ENCODE measurements at regions not wholly inside any gene's neighbourhood (a gene's known extent, or its start where the extent isn't known, plus 50 kb on each side); places are given as distances from the start of the nearest gene placed in this dataset.
"Not testable (repeated sequence)": the region's sequence is repeated elsewhere in the genome, so short reads cannot be mapped to it uniquely, and the experiment has no call there.

- DNase-seq = no peak
Measured at GRCh38 chr16:8109510-8110369, 480.6 kb downstream of the TMEM114 start.

- DNase-seq = no peak
Measured at GRCh38 chr16:8108991-8109509, 481.3 kb downstream of the TMEM114 start.

- no peak for DNase-seq
Measured at GRCh38 chr16:8107296-8107695, 483.0 kb downstream of the TMEM114 start.

- DNase-seq = no peak
Measured at GRCh38 chr16:8103649-8104289, 486.5 kb downstream of the TMEM114 start.

GRCh38 chr16:8099586-8099985, 490.7 kb downstream of the TMEM114 start:
- no peak for DNase-seq

- DNase-seq = no peak
Measured at GRCh38 chr16:8098947-8099512, 491.3 kb downstream of the TMEM114 start.

- peak; percentile 33 for DNase-seq
Measured at GRCh38 chr16:8096211-8096610, 494.1 kb downstream of the TMEM114 start.

- DNase-seq = no peak
Measured at GRCh38 chr16:8094696-8095095, 495.6 kb downstream of the TMEM114 start.

- no peak for DNase-seq
Measured at GRCh38 chr16:8088820-8089338, 501.4 kb downstream of the TMEM114 start.

GRCh38 chr16:8087597-8088289, 502.6 kb downstream of the TMEM114 start:
- peak; percentile 54 for DNase-seq

- DNase-seq = no peak
Measured at GRCh38 chr16:8087146-8087545, 503.2 kb downstream of the TMEM114 start.

- peak; percentile 16 for DNase-seq
Measured at GRCh38 chr16:8084882-8085281, 505.4 kb downstream of the TMEM114 start.

- DNase-seq = no peak
Measured at GRCh38 chr16:8084302-8084701, 506.0 kb downstream of the TMEM114 start.

GRCh38 chr16:8083560-8083959, 506.8 kb downstream of the TMEM114 start:
- DNase-seq = no peak

- no peak for DNase-seq
Measured at GRCh38 chr16:8080817-8081216, 509.5 kb downstream of the TMEM114 start.

- no peak for DNase-seq
Measured at GRCh38 chr16:8075271-8075670, 515.0 kb downstream of the TMEM114 start.

GRCh38 chr16:8070506-8070905, 519.8 kb downstream of the TMEM114 start:
- peak; percentile 72 for DNase-seq

GRCh38 chr16:8068225-8068624, 522.1 kb downstream of the TMEM114 start:
- DNase-seq = not testable (repeated sequence)

- peak; percentile 13 for DNase-seq
Measured at GRCh38 chr16:8063159-8063558, 527.2 kb downstream of the TMEM114 start.

GRCh38 chr16:8062677-8063076, 527.6 kb downstream of the TMEM114 start:
- peak; percentile 17 for DNase-seq

- DNase-seq = no peak
Measured at GRCh38 chr16:8055761-8056160, 534.5 kb downstream of the TMEM114 start.

GRCh38 chr16:8053437-8053836, 536.9 kb downstream of the TMEM114 start:
- peak; percentile 0 for DNase-seq

GRCh38 chr16:8048433-8048832, 541.9 kb downstream of the TMEM114 start:
- no peak for DNase-seq
